Ishikawa (cell line): ENCODE measurements at regions not wholly inside any gene's neighbourhood (a gene's known extent, or its start where the extent isn't known, plus 50 kb on each side); places are given as distances from the start of the nearest gene placed in this dataset.

Source experiments
- CEBPB ChIP-seq: IDR thresholded peaks from 2 replicates; pipeline ENCODE4 v1.6.1; 2012
- EGR1 ChIP-seq: IDR thresholded peaks from 2 replicates; pipeline ENCODE4 v1.6.1; 2012
- EP300 ChIP-seq: IDR thresholded peaks from 2 replicates; pipeline ENCODE4 v1.6.1; 2012; ENCODE audit warnings: borderline replicate concordance
- TAF1 ChIP-seq: IDR thresholded peaks from 2 replicates; pipeline ENCODE4 v1.6.1; 2012; ENCODE audit warnings: low read depth, mild to moderate bottlenecking
- YY1 ChIP-seq: IDR thresholded peaks from 2 replicates; pipeline ENCODE4 v1.6.1; 2012; ENCODE audit warnings: low read depth
- TF ChIP-seq, protein P1 (sequence below): IDR thresholded peaks from 2 replicates; pipeline ENCODE4 v1.6.1; 2012; ENCODE audit warnings: low read depth, mild to moderate bottlenecking

DNA sequence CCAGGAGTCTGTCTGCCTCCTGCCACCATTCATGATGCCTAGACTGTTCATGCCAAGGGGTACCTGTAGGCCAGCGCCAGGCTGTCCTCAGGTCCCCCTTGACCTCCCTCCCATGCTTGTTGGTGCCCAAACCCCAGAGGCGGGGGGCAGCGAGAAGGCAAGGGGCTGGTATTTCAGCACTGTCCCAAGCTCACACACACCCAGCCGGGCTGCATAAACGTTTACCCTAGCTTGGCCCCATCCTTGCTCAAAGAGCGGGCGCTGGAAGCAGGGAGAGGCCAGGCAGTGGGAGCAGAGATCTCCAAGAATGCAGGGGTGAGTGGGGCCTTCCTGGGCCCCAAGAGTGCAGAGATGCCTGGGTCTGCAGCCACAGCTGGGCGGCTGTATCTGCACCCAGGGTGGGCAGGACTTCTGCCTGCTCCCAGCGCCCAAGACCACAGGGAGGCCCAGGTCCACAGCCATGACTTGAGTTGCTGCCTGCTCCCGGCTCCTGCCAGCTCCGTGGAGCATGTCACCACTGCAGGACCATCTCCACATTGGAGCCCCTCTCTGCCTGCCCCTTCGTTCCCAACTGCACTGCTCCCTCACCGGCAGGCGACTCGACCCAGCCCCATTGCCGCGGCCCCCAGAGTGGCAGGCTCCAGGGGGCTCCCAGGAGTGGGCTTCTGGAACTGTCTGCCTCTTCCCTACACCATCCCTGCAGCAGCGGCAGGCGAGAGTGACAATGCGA is 616.6 kb downstream of the METTL4 start:
- TF ChIP-seq YY1 (no peak), CEBPB (no peak), EGR1 (no peak), EP300 (no peak), TAF1 (no peak)
- TF ChIP-seq, protein P1, sequence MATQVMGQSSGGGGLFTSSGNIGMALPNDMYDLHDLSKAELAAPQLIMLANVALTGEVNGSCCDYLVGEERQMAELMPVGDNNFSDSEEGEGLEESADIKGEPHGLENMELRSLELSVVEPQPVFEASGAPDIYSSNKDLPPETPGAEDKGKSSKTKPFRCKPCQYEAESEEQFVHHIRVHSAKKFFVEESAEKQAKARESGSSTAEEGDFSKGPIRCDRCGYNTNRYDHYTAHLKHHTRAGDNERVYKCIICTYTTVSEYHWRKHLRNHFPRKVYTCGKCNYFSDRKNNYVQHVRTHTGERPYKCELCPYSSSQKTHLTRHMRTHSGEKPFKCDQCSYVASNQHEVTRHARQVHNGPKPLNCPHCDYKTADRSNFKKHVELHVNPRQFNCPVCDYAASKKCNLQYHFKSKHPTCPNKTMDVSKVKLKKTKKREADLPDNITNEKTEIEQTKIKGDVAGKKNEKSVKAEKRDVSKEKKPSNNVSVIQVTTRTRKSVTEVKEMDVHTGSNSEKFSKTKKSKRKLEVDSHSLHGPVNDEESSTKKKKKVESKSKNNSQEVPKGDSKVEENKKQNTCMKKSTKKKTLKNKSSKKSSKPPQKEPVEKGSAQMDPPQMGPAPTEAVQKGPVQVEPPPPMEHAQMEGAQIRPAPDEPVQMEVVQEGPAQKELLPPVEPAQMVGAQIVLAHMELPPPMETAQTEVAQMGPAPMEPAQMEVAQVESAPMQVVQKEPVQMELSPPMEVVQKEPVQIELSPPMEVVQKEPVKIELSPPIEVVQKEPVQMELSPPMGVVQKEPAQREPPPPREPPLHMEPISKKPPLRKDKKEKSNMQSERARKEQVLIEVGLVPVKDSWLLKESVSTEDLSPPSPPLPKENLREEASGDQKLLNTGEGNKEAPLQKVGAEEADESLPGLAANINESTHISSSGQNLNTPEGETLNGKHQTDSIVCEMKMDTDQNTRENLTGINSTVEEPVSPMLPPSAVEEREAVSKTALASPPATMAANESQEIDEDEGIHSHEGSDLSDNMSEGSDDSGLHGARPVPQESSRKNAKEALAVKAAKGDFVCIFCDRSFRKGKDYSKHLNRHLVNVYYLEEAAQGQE, result no peak
